22Rv1 (cell line): ENCODE measurements at regions not wholly inside any gene's neighbourhood (a gene's known extent, or its start where the extent isn't known, plus 50 kb on each side); places are given as distances from the start of the nearest gene placed in this dataset.

ENCODE experiments used
- CTCF ChIP-seq: fragments of 450-650 bp; IDR thresholded peaks from 2 replicates; pipeline ENCODE4 v1.5.1; 2017; ENCODE audit warnings: mild to moderate bottlenecking
- ZFX ChIP-seq: fragments of 450-650 bp; IDR thresholded peaks from 2 replicates; pipeline ENCODE4 v1.6.1; 2017; ENCODE audit warnings: antibody characterized with exemption, borderline replicate concordance

- TF ChIP-seq CTCF = no peak
- TF ChIP-seq ZFX = no peak
Measured at GRCh38 chr7:67805921-67806471, 809.4 kb downstream of the TYW1 start.
